ENCODE measurements at regions not wholly inside any gene's neighbourhood (a gene's known extent, or its start where the extent isn't known, plus 50 kb on each side); places are given as distances from the start of the nearest gene placed in this dataset.

DNA sequence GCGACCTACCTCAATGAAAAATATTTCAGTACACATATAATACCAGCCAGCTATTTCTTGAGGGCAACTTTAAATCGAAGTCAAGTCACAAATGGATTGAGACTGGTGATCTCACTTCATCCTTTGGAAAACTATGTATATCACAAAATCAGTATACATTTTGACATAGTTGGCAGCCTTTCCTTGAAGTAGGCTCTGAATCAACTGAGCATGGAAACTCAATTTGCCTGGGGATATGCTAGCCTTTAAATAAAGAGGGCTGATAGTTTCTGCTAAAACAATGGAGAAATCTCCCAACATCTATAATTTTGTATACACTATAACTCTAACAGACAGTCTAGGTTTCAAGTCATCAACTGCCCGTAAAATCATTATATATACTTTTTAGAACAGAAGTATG, 282.8 kb upstream of the TENM3 start:
- no peak for DNase-seq (ENCODE audit: low read depth)

DNA sequence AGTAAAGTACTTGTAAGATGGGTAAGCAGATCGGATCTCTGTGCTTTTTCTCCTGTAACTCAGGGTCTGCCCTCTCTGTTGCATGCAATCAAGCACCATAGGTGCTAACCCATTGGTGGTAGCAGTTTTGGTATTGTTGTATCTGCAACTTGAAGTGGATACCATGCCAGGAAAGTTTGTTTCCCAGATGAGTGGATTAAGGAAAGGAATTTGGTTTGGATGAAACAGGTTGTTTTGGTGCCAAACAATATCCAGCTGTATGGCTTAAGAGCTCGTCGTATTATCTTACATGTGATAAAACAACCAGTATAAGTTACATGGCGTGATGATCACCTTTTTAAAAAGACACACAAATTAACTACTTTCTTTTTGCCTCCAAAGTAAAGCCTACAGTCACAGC, 280.9 kb upstream of the TENM3 start:
- no peak for DNase-seq (ENCODE audit: low read depth)

DNA sequence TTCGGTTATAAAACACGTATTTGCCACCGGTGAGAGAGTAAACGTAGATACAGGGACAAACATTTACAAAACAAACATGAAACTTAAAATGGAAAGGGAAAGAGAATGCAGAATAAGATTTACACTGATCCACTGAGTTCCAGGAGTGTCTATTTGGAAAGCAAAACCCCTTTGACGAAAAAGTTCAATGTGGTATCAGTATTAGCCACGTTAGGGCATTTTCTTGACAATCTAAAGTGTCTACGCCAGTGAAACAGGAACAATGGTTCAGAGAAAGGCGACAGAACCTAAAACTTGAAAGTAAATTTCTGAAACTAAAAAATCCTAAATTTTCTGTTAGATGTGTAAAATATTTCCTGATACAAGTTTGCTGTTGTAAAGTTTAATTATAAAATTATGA, 278.5 kb upstream of the TENM3 start:
- no peak for DNase-seq (ENCODE audit: low read depth)

DNA sequence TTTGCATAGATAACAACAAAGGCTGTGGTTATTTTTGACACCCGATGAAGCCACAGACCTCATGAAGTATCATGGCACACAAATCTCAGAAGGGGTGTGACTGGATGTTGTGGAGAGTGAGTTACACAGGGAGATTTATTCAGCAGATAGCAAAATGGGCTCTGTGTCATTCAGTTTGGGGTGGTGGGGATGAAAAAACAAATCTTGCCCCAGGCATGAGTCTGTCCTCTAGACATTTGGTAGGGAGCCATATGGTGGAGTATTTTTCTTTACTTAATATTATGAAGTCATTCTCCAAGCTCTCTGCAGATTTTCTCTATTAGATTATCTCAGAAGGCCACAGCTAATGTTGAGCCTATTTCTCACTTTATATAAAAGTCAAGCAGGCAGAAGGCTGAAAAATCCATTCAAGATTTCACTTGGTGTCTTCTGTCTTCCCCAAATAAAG, 277.1 kb upstream of the TENM3 start:
- no peak for DNase-seq (ENCODE audit: low read depth)

DNA sequence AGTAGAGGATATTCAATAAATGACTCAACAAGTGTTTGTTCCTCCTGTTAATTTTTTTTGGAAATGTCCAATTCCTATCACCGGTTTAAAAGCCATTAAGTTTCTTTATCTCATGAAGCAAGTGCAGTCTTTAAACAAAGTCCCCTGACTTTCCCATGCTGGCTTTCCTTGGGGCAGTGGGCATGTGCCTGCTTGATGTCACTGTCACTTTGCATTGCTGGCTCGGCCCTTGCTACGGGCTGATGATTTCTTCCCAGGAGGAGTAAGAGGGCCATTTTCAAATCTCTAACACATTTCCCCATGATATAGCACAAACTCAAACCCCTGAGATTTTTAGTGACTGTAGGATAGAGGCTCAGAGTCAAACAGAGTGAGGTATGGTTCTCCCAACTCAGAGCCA, 275.8 kb upstream of the TENM3 start:
- DNase-seq (ENCODE audit: low read depth), result no peak

DNA sequence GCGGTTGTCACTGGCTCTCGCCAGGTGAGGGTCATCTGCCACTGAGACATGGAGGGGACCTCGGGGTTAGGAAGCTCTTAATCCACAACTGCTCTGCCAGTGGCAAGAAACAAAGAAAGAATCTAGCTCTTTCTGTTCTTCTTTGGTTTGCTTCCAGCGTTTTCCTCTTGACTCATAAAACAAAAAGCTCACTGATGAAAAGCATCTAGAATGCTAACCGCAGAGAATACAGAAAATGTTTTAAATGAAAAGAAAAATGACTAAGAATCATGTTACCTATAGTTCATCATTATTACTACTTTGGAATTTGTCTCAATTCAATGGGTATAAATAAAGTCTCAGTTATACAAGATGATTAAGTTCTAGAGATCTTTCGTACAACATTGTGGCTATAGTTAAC, 274.8 kb upstream of the TENM3 start:
- DNase-seq (ENCODE audit: low read depth), result no peak

DNA sequence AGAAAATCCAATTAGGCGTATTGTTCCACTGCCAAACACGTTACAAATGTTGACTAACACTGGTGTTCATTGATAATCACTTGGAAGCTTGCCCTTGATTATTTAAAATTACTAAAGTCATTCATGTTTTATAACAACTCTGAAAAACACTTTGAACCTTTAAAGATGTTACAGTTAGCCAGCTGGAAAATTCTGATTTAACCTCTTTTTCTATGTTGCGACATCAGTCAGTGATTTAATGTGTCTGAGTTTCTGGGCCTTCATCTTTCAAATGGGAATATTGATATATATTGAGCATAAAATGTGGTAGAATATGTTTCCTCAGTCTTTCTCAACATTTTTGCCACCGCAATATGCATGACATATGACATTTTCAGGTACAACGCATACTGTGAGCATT, 274.1 kb upstream of the TENM3 start:
- DNase-seq (ENCODE audit: low read depth), result no peak

DNA sequence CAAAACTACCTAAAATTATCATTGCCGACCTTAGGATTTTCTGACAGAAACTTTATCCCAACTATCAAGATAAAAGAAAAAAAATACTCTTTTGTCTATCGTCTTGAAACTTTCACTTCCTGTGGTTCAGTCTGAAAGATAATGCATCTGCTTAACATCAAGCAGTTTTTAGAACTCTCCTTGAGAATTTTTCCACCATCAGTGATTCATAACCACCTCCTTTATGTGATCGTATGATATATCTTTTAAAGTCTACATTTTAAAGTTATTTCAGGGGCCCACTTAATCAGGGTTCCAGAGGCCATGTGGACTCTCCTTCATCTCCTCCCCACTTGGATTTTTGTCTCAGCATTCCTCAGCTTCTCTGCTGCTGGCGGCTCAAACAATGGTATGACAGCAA, 272.8 kb upstream of the TENM3 start:
- DNase-seq (ENCODE audit: low read depth), result no peak

DNA sequence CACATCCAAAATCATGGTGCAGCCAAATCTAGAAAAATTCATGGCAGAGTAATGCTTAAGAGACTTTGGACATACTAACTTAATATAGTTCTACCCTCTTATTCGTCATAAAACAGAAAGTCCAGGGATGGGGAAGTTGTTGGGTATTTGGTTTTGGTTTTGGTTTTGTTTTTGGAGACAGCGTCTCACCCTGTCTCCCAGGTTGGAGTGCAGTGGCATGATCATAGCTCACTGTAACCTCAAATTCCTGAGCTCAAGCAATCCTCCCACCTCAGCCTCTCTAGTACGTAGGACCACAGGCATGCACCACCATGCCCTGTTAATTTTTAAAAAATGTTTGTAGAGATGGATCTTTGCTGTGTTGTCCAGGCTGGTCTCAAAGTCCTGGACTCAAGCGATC, 271.8 kb upstream of the TENM3 start:
- DNase-seq (ENCODE audit: low read depth), result no peak

- DNase-seq (ENCODE audit: low read depth), result no peak
Observed at GRCh38 chr4:181971973-181972372, 271.2 kb upstream of the TENM3 start.

- DNase-seq (ENCODE audit: low read depth), result no peak
Observed at GRCh38 chr4:181976764-181977163, 266.4 kb upstream of the TENM3 start.

- no peak for DNase-seq (ENCODE audit: low read depth)
Observed at GRCh38 chr4:181982437-181982836, 260.8 kb upstream of the TENM3 start.

DNA sequence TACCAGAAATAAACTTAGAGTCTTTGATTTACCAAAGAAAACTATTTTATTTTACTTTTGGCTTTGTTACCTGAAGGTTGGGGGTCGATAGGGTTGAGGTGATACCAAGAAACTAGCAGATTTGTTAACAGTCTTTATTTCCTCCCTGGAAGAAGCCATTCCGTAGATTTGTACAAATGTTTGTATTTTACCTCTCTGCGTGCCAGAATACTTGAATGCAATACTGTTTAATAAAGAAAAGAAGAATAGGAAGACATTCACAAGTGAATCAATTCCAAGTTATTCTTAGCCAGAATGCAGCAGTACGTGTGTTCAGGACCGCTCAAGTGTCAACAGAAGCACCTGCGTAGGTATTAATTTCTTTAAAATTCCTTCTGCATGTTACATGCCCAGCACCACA, 260.3 kb upstream of the TENM3 start:
- no peak for DNase-seq (ENCODE audit: low read depth)

DNA sequence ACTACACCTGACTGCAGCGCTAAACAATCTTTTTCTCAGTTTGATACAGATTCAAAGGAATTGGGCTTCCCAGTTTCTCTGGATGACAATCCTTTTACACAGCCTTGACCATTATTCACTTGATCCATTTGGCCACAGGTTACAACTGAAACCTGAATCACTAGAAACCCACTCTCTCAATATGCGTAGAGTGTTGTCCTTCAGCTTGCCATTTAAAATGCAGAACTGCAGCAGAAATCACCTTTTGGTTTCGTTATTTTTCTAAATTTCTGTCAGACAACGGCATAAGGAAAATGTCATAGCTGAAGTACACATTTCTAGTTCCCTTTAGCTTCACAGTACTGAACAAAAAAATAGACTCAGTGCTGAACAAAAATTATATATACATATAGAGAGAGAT, 255.8 kb upstream of the TENM3 start:
- DNase-seq (ENCODE audit: low read depth), result no peak

DNA sequence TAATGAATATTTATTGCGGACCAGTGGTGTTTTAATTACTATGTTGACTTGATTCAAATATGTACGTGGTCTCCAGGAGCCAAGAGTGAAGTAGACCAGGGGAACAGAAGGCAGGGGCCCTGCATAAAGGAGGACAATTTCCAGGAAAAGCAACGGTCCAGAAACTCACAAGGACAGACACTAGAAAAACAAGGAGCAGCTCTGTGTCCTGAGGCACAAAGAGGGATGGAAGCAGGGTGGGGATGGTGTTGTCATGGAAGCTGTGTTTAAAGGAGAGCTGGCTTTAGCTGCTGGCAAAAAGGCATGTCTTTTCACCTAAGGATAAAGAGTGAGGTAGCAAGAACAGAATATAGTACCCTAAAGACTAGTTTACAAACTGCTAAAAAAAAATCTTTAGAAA, 254.1 kb upstream of the TENM3 start:
- no peak for DNase-seq (ENCODE audit: low read depth)

DNA sequence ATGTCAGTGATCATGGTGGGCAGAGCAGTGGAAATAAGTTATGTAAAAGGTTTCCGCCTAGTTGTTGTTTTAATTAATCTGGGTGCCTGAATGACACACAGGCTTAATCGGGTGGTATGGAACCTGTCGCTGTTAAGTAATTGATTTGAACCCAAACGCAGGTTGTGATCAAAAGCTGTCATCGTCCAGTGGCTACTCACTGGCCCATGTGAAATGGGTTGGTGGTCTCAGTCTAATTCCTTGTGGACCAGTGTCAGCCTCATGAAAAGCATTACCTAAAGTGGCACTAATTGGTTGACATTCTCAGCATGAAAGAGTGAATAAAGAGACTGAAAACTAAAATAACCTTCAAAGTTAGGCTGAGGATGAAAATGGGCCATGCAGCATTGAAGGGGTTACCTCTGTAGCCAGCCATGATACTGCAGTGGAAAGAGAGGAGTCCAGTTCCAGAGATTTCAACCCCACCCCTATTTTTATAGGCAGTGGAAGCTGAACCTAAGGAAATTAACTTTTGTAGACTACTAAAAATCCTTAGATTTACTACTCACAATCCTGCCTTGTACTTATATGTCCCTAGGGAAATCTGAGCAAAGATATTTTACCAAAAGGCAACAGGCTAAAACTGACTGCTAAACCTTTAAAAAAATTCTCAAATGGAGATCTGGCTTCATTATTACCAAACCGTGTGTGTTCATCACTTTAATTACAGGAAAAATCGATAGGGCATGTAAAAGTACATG, 251.7 kb upstream of the TENM3 start:
- DNase-seq (ENCODE audit: low read depth), result no peak

DNA sequence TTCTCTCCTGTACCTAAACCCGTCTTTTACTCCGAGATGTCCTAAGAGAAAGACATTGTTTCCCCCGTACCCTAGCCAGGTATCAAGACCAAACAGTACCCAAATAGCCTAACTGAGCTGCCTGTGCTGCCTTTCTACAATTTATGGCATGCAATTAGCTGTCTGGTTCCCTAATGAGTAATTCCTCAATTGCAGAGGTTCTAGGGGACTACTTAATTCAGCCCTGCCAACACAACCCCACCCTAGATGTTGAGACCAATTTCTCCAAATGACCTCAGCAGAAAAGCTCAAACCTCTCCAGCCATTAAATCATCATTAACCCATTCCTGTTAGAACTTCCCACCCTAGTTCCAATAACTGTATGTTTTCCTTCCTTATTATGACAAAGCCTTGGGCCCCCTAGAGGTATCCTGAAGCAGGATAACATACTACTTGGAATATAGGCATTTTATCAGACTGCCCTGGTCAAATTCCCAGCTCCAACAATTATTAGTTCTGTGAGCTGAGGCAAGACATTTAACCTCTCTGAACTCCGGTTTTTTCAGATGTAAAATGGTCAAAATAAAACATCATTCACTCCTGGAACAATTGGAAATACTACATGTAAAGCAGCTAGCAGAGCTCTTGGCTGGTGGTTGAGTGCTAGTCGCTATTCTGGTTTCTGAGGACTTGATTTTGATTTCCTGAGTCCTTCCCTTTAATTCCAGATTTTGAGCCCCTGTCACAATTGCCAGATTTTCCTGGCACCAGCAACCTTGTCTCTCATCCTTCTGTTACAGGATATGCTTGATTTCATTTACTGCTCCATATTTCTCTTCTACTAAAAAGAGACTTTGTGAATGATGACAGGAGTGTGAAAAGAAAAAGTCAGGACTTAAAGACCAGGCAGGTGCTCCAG, 244.6 kb upstream of the TENM3 start:
- no peak for DNase-seq (ENCODE audit: low read depth)

GRCh38 chr4:182000077-182000476, 243.1 kb upstream of the TENM3 start:
- no peak for DNase-seq (ENCODE audit: low read depth)

DNA sequence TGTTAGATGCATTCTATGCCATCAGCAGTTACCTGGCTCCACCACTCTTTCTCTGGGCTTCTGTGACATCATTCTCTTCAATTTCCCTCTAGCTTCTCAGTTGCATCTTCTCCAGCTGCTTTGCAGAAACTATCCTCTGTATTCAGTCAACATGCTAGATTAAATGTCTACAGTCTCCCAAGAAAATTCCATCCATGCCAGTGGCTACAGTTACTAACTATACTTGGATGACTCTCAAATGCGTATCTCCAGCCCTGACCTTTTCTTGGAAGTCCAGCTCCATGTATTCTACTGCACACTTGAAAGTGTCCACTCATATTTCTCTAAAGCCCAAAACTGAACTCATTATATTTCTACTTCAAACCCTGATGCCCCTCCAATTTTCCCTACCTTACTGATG, 232.3 kb upstream of the TENM3 start:
- DNase-seq (ENCODE audit: low read depth), result no peak

DNA sequence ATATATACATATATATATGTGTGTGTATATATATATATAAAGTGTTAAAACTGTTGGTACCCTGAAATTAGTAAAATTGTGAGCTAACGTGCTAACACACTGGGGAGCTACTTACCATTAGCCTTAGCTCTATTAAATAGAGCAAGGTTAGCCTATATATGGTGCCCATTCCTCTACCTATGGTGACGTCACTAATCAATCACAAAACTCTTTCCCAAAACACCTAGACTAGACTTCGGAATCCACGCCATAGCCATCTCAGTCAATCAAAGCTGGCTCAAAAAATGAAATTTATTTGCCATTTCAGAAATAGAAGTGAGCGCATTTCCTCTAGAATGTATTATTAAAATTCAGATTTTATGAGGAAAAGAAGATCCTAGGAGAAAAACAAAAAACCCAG, 229.0 kb upstream of the TENM3 start:
- no peak for DNase-seq (ENCODE audit: low read depth)

DNA sequence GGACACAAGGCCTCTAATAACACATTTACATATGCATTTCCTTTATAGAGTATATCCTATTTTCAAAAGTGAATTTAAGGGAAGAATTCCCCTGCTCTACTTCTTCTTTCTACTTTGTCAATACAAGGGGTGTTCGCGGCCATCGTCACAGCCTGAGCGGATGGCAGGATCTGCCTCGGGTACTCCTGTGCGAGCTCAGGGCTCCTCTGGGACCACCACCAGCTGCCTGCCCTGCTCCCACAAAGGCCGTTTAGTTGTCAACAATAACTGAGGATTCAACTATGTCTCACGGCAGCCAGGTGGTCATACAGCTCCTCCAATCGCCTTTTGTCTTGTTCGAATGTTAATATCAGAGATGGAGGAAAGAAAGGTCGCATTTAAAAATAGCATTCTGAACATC, 228.2 kb upstream of the TENM3 start:
- no peak for DNase-seq (ENCODE audit: low read depth)

- DNase-seq (ENCODE audit: low read depth), result no peak
Observed at GRCh38 chr4:182015893-182016292, 227.3 kb upstream of the TENM3 start.

GRCh38 chr4:182017038-182017437, 226.2 kb upstream of the TENM3 start:
- DNase-seq (ENCODE audit: low read depth), result no peak

DNA sequence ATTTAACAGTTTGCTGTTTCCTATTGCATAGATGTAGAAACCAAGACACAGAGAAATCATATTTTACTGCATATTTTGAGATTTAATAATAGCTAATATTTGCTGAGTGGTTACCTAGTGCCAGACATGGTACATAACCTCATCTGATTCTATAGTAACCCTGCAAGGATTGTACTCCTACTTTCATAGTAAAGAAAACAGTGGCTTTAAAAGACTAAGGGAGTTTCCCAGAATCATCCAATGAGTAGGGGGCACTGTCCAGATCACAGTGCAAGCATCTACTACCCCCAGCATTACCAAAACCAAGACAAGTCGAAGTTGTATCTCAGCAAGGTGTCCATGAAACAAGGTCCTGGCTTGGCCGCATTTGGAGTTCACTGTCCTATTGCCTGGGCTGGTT, 224.5 kb upstream of the TENM3 start:
- DNase-seq (ENCODE audit: low read depth), result no peak

Data from activated gamma-delta T cell treated with anti-CD3 and anti-CD28 coated beads, Interleukin-2, amount 50 U/mL, for 16 hours (primary cell).